ENCODE measurements at regions not wholly inside any gene's neighbourhood (a gene's known extent, or its start where the extent isn't known, plus 50 kb on each side); places are given as distances from the start of the nearest gene placed in this dataset.
"Not testable (repeated sequence)": the region's sequence is repeated elsewhere in the genome, so short reads cannot be mapped to it uniquely, and the experiment has no call there.

DNA sequence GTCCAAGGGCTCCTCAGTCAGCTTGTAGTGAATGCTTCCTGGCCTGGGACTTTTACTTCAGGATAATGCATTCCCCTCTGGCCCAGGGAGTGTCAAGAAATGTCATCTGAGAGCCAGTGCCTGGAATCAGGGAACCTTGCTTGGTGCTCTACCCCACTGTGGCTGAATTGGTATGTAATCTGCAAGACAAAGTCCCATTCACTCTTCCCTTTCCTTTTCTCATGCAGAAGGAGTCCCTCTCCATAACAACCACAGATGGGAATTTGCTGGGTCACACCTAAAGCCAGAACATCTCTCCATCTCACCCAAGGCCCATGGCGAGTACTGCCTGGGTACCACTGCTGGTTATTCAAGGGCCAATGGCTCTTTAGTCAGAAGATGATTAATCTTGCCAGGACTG, 89.6 kb upstream of the FOLH1 start:
- CTCF ChIA-PET; H3K4me2 ChIP-seq; DNase-seq (ENCODE audit: low read depth in 1 of 2, low spot score in 1 of 2); ATAC-seq; H3K9me3 ChIP-seq; FAIRE-seq; H3K27ac ChIP-seq; POLR2A ChIA-PET; H3K4me3 ChIP-seq; H3K4me1 ChIP-seq: not testable (repeated sequence)
- WGBS (ENCODE audit: missing lambda C conversion rate) = 0% methylated on average over 1 of the region's 1 CpG

DNA sequence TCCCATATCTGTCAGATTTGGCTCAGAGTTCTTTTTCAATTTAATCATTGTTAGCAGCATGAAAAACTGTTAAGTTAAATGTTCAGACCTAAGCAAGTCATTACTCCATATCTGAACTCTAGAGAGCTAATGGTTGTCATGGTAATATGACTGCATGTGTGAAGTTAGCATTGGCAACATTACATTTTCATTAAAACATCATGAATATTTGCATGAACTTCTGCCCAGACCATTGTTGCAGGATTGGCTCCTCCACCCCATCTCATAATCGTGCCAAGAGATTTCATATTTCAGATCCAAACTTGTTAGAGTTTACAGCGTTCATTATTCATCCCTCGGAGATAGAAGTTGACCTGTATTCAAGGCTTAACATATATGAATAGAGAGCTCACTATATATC, 75.5 kb upstream of the FOLH1 start:
- FAIRE-seq = peak; percentile 59
- ATAC-seq; H3K9me3 ChIP-seq; H3K4me3 ChIP-seq; H3K27ac ChIP-seq; DNase-seq (ENCODE audit: low read depth in 1 of 2, low spot score in 1 of 2); CTCF ChIA-PET; H3K4me1 ChIP-seq; POLR2A ChIA-PET; H3K4me2 ChIP-seq: not testable (repeated sequence)
- WGBS (ENCODE audit: missing lambda C conversion rate) = 2% methylated on average over 3 of the region's 3 CpGs

DNA sequence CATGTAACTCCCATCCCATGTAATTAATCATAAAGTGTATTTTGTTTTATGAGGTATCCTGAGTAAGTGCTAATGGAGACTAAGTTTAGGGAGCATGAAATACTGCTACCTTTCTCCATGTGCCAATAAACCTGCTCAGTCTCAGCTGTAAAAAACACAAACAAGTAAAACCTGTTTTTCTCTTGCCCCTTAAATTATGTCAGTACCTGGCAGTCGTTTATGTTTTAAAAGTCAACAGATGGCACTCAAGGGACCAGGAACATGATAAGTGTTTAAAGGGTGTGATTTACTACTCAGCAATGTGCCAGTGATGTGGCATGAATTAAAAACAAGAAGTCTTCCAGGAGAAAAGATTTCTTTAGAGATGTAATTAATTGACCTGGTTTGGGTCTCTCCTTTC, 74.9 kb upstream of the FOLH1 start:
- H3K4me3 ChIP-seq; H3K4me1 ChIP-seq; CTCF ChIA-PET; ATAC-seq; DNase-seq (ENCODE audit: low read depth in 1 of 2, low spot score in 1 of 2); H3K9me3 ChIP-seq; H3K4me2 ChIP-seq; H3K27ac ChIP-seq; POLR2A ChIA-PET: not testable (repeated sequence)
- 0% methylated on average over 1 of the region's 1 CpG for WGBS (ENCODE audit: missing lambda C conversion rate)
- peak; percentile 65 for FAIRE-seq

DNA sequence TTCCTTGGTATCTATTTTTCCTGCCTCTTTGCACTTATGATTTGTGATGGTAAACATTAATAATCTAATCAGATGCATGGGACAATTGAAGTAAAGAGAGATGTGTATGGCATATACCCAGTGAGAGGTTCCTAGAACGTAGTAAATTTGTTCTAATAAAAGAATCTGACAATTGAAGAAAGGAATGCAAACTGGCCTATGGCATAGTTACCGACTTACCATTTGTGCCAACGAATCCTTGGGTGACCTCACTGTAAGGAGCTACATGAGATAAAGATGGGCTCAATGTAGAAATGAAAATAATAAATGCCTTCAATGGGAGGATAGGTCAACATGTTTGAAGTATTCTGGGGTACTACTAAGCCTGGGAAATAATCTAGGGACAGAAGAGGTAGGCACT, 73.7 kb upstream of the FOLH1 start:
- CTCF ChIA-PET; POLR2A ChIA-PET; H3K4me2 ChIP-seq; H3K27ac ChIP-seq; DNase-seq (ENCODE audit: low read depth in 1 of 2, low spot score in 1 of 2); H3K4me1 ChIP-seq; H3K9me3 ChIP-seq; H3K4me3 ChIP-seq; ATAC-seq: not testable (repeated sequence)
- WGBS (ENCODE audit: missing lambda C conversion rate) = 4% methylated on average over 3 of the region's 3 CpGs
- FAIRE-seq = peak; percentile 54

DNA sequence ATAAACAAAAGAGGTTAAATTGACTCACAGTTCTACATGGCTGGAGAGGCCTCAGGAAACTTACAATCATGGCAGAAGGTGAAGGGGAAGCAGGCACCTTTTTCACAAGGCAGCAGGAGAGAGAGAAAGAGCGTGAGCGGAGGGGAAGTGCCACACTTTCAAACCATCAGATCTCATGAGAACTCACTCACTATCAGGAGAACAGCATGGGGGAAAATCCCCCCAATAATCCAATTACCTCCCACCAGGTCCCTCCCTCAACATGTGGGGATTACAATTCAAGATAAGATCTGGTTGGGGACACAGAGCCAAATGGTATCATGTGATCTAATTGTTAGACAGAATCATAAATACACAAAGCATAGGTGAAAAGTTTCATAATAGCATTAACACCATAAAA, 69.5 kb upstream of the FOLH1 start:
- 3% methylated on average over 2 of the region's 2 CpGs for WGBS (ENCODE audit: missing lambda C conversion rate)
- DNase-seq (ENCODE audit: low read depth in 1 of 2, low spot score in 1 of 2); H3K4me2 ChIP-seq; POLR2A ChIA-PET; ATAC-seq; FAIRE-seq; H3K9me3 ChIP-seq; H3K27ac ChIP-seq; H3K4me1 ChIP-seq; CTCF ChIA-PET; H3K4me3 ChIP-seq: not testable (repeated sequence)
